ENCODE measurements at regions not wholly inside any gene's neighbourhood (a gene's known extent, or its start where the extent isn't known, plus 50 kb on each side); places are given as distances from the start of the nearest gene placed in this dataset.

GRCh38 chr5:73266176-73266738, 93.3 kb downstream of the TMEM174 start:
- no peak for DNase-seq (ENCODE audit: low spot score)

DNA sequence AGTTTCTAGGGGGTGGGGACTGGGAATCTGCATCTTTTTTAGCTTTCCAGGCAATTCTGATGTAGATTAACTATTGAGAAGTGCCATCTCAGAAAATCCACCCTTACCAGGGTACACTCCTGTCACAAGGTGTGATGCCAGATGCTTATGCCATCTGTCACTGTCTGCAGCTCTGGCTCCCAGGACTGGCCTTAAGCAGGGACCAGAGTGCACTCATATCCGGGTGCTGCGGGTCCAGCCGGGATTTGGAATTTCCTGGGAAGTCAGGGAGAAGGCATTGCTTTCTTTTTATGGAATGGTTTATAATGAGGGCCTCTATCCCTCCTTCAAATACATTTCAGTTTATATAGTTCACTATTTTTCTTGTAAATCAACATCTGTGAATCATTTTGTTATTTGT, 92.6 kb downstream of the TMEM174 start:
- DNase-seq (ENCODE audit: low spot score): no peak

- no peak for DNase-seq (ENCODE audit: low spot score)
These were observed 91.6 kb downstream of the TMEM174 start for GRCh38 chr5:73264631-73265030.

DNA sequence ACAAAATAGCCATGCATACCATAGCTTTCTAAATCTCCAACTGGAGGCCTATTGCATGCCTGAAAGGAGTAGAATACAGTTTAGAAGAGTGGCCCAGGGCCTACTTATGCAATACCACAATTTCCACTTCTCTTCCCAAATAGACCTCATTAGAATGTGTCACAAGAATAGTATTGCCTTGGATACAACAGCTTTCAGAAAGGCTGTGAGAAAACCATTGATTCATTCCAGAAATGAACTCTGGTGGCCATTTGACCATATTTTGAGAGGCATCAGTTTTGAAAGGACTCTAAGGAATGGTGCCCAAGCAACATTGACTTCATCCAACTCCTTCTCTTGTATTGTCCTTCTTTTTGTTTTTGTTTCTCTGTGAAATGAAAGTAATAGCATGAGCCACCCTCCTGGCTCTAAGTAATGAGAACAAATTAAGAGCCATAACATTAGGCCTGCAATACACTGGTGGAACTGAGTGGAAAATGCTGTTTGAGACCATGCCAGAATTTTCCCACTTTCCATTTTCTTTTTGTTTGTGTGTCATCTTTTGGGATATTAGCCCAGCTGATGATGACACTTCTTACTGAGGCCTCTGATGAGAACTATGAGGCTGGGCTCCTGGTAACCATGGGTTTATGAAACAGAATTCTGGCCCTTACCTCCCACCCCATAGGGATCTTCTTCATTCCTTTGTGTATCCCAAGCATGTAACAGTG, 90.2 kb downstream of the TMEM174 start:
- no peak for DNase-seq (ENCODE audit: low spot score)

DNA sequence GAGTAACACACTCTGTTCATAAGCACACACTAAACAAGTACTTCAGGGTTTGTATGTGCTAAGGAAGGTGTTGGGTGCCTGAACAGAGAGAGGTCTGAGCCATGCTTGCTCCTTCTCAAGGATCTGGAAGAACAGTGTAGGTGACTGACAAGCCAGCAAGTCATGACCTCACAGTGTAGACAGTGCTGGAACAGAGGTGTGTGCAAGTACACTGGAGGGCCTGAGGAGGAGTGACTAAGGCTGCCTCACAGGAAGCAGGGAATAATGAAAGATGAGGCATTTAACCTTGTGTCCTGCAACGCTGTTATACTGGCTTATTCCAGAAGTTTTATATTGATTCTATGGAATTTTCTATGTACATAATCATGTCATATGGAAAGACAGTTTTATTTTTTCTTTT, 83.9 kb downstream of the TMEM174 start:
- DNase-seq (ENCODE audit: low spot score): no peak

GRCh38 chr5:73256462-73256861, 83.5 kb downstream of the TMEM174 start:
- no peak for DNase-seq (ENCODE audit: low spot score)

DNA sequence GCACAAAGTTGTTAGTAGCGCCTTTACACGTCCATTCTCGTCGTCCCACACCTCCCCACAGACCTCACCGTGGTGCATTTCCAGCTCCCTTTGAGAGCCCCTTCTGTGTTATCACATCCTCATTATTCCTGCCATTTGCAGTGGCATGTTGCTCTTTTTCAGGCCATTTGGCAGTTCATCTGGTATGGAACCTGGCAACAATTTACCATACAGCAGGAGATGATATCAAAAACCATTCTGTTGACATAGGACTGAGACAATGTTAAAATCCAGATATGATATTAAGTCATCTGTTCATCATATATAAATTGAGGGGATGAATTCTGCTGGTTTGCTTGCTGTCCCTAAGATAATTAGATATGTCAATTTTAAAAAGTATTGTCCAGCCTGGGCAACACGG, 83.0 kb downstream of the TMEM174 start:
- DNase-seq (ENCODE audit: low spot score): no peak

DNA sequence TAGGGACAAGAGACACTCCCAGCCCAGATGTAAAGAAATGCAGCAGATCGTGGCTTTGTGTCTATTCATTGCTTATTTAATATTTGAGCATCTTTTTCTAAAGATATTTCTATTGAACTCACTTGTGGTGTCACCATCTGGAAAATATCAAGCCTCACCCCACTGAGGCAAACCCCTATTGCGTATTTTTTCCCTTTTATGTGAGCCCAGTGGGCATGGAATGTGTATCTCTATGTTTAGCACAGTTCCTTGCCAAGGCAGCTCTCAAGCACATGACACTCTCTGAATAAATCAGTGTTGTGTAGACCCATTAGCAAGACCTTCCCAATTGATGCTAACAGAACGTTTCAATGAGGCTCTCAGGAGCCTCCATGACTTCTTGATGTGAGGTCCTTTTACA, 81.6 kb downstream of the TMEM174 start:
- no peak for DNase-seq (ENCODE audit: low spot score)

- DNase-seq (ENCODE audit: low spot score): no peak
These were observed 80.2 kb downstream of the TMEM174 start for GRCh38 chr5:73253047-73253660.

- no peak for DNase-seq (ENCODE audit: low spot score)
These were observed 77.7 kb downstream of the TMEM174 start for GRCh38 chr5:73250645-73251044.

DNA sequence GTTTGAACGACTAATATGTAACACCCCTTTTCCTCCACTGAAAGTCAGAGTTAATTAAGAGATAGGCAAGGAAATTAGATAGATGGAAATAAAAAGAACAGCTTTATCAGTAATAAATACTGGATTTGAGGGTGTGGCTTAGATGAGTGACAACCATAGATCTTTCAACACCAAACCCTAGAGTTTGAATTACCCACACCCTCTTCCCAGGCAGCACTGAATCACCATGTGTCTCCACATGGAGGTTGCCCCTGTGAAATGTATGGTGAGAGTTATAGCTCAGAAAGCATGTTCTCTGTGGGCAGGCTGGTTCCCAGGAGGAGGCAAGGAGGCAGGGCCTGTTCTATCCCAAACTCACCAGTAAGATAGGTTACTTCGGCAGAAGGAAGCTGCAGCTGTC, 69.7 kb downstream of the TMEM174 start:
- DNase-seq (ENCODE audit: low spot score): no peak

GRCh38 chr5:73238873-73239272, 65.9 kb downstream of the TMEM174 start:
- DNase-seq (ENCODE audit: low spot score): no peak

- DNase-seq (ENCODE audit: low spot score): no peak
These were observed 63.6 kb downstream of the TMEM174 start for GRCh38 chr5:73236541-73237128.

GRCh38 chr5:73234204-73234555, 61.2 kb downstream of the TMEM174 start:
- no peak for DNase-seq (ENCODE audit: low spot score)

GRCh38 chr5:73233461-73234203, 60.6 kb downstream of the TMEM174 start:
- no peak for DNase-seq (ENCODE audit: low spot score)

- no peak for DNase-seq (ENCODE audit: low spot score)
These were observed 60.1 kb downstream of the TMEM174 start for GRCh38 chr5:73233053-73233460.

DNA sequence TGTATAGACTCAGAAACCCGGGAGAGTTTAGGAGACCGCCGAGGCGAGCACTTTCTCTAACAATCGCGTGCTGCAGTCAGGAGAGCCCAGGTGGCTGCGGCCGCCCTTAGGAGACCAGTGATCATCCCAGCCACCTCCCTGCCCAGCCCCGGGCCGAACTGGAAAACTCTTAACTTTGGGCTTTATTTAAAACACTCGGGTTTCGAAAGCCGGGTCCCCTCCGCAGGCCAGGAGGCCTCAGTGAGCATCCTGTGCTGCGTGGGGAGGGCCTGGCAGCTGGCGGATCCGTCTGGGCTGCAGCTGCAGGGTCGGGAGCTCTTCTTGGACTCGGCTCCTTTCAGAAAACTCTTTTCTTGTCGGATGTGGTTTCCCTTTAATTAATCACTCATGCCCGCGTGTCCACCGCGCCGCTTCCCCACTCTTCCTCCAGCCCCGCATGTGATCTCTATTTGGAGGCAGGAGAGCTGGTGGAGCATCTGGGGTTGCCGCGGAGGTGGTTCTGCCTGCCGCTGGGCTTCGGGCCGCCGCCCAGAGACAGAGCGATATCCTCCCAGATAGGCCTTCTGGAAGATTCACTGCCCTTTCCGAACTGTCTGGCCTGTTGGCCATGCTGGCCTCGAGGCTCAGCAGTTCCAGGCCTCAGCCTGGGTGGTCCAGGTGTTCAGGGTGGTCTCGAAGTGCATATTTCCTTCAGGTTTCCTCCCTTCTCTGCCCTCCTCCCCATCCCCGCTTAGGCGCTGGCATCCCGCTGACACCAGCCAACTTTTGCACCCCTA, 59.5 kb downstream of the TMEM174 start:
- no peak for DNase-seq (ENCODE audit: low spot score)

DNA sequence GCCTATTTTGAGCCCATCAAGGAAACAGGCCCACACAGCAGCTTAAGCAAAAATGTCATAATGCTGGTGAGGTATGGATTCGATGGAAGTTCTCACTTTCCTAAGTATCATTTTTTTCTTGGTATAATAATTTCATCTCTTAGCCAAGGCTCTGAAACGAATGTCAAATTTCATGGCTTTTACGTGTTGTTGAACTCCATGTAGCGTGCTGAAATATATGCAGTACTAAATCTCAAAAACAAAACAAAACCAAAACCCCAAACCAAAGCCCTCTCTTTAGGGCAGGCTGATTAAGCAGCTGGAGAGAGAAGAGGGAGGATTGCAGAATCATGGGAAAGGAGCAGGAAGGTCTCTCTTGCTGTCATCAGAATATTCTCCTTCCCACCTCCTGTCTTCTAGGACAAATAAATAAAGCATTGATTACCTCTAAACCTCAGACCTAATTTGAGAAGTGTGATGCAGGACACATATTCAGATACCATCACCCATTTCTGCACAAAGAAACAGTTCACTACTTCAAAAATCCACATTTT, 58.3 kb downstream of the TMEM174 start:
- DNase-seq (ENCODE audit: low spot score): no peak

GRCh38 chr5:73230264-73231245, 57.6 kb downstream of the TMEM174 start:
- no peak for DNase-seq (ENCODE audit: low spot score)

DNA sequence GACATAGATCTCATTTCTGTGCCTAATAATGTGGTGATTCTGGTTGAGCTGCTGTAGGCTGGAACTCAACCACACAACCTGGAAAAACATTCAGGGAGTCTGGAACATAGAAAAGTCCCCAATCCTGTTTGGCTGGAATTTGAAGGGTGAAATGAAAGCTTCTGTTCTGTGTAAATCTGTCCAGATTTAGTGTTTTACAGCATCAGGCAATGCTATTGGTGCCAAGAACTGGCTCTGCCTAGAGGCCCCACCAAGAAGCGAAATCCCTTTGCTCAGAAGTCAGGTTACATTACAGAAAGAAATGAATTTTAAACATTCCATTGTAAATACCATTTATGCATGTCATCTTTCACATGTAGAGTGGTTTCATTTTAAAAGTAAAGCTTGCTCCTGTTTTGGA, 56.3 kb downstream of the TMEM174 start:
- no peak for DNase-seq (ENCODE audit: low spot score)

Data from LoVo (cell line).